Fibroblast of lung (primary cell): ENCODE measurements at regions not wholly inside any gene's neighbourhood (a gene's known extent, or its start where the extent isn't known, plus 50 kb on each side); places are given as distances from the start of the nearest gene placed in this dataset.
"Not testable (repeated sequence)": the region's sequence is repeated elsewhere in the genome, so short reads cannot be mapped to it uniquely, and the experiment has no call there.

Experiments
- DNase-seq, 2 donors: peaks; one replicate each; pipeline versions ENCODE4 v3.0.0 to v3.0.0-alpha.2; 2010; ENCODE audit warnings: low read depth in 2 of 2
- H2AFZ ChIP-seq: 2 replicates; pipeline ENCODE4 v1.5.1; 2012; ENCODE audit warnings: low read length, control low read depth, inconsistent platforms
- H3K27ac ChIP-seq: 2 replicates; pipeline ENCODE4 v1.5.1; 2011; ENCODE audit warnings: low read length, control low read depth; ENCODE audit not compliant: insufficient read depth
- H3K27me3 ChIP-seq: 2 replicates; pipeline ENCODE4 v1.5.1; 2011; ENCODE audit warnings: mild to moderate bottlenecking, low read length; ENCODE audit not compliant: control insufficient read depth, insufficient read depth
- H3K36me3 ChIP-seq: 2 replicates; pipeline ENCODE4 v1.5.1; 2011; ENCODE audit warnings: low read length; ENCODE audit not compliant: control insufficient read depth, insufficient read depth
- H3K4me1 ChIP-seq: 2 replicates; pipeline ENCODE4 v1.5.1; 2011; ENCODE audit warnings: low read length; ENCODE audit not compliant: control insufficient read depth, insufficient read depth; ENCODE audit errors: extremely low read depth
- H3K4me2 ChIP-seq: 2 replicates; pipeline ENCODE4 v1.5.1; 2011; ENCODE audit warnings: low read length, control low read depth; ENCODE audit not compliant: insufficient read depth; ENCODE audit errors: extremely low read depth
- H3K4me3 ChIP-seq, 4 experiments: fragments of 200-600 bp in 1 of 4; sonication (generic) in 1 of 4; replicated peaks in 1 of 4; 2 replicates each; pipeline ENCODE4 v1.5.1; 2011 to 2016; ENCODE audit warnings: low read length in 4 of 4, low read depth in 3 of 4, mild to moderate bottlenecking in 3 of 4, control low read depth in 2 of 4, inconsistent platforms in 1 of 4, mixed read lengths in 1 of 4; ENCODE audit not compliant: insufficient read depth in 1 of 4; ENCODE audit errors: control extremely low read depth in 1 of 4
- H3K79me2 ChIP-seq: 2 replicates; pipeline ENCODE4 v1.5.1; 2012; ENCODE audit warnings: mild to moderate bottlenecking, low read length, inconsistent platforms; ENCODE audit not compliant: control insufficient read depth, insufficient read depth
- H3K9ac ChIP-seq: 2 replicates; pipeline ENCODE4 v1.5.1; 2011; ENCODE audit warnings: mild to moderate bottlenecking, low read length, control low read depth; ENCODE audit not compliant: insufficient read depth
- H3K9me3 ChIP-seq: 2 replicates; pipeline ENCODE4 v1.5.1; 2012; ENCODE audit warnings: low read depth, low read length; ENCODE audit not compliant: control insufficient read depth, insufficient read depth
- H4K20me1 ChIP-seq: 2 replicates; pipeline ENCODE4 v1.5.1; 2011; ENCODE audit warnings: low read length; ENCODE audit not compliant: control insufficient read depth, insufficient read depth; ENCODE audit errors: extremely low read depth
- EZH2 ChIP-seq: IDR thresholded peaks from 2 replicates; pipeline ENCODE4 v1.5.1; 2012; ENCODE audit warnings: low read length, control low read depth, mild to moderate bottlenecking; ENCODE audit errors: missing control alignments
- TF ChIP-seq, protein P1 (sequence below), 2 donors: IDR thresholded peaks in 1 of 2; conservative IDR thresholded peaks in 1 of 2; 1 replicate in 1 of 2; 2 replicates in 1 of 2; pipeline ENCODE4 v1.5.1; 2011 to 2012; ENCODE audit warnings: low read length in 2 of 2, control low read depth in 1 of 2, inconsistent platforms in 1 of 2, low read depth in 1 of 2, mild to moderate bottlenecking in 1 of 2

DNA sequence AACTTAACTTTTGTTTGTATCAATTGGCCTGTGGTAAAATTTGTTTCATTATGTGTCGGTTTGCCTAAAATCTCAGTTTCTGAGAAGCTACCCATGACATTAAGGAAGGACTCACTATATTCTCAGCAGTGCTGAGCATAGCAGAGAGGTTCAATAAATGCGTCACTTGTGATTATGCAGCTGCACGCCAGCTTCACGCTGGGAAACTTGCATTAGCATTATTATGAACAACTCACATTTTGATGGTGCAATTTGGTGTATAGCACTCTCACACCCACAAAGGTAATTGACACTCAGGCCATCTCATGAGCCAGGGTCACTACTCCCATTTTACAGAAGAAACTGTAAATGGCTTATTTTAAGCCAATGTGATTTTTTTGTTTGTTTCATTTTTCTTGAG, 80.6 kb upstream of the SALL1 start:
- Histone ChIP-seq H3K36me3 (no peaks in the 10 kb centered on the region), H4K20me1 (no peaks in the 10 kb centered on the region), H3K9me3 (no peaks in the 10 kb centered on the region), H3K4me2 (no peak overlapping the region), H3K4me1 (no peaks in the 10 kb centered on the region), H2AFZ (no peak overlapping the region), H3K27ac (no peak overlapping the region), H3K79me2 (no peaks in the 10 kb centered on the region), H3K4me3 (no peak overlapping the region), H3K9ac (no peak overlapping the region), H3K27me3 (no peaks in the 10 kb centered on the region)
- DNase-seq, result peak in 1 of 2 donors; percentile 5
- TF ChIP-seq, protein P1, sequence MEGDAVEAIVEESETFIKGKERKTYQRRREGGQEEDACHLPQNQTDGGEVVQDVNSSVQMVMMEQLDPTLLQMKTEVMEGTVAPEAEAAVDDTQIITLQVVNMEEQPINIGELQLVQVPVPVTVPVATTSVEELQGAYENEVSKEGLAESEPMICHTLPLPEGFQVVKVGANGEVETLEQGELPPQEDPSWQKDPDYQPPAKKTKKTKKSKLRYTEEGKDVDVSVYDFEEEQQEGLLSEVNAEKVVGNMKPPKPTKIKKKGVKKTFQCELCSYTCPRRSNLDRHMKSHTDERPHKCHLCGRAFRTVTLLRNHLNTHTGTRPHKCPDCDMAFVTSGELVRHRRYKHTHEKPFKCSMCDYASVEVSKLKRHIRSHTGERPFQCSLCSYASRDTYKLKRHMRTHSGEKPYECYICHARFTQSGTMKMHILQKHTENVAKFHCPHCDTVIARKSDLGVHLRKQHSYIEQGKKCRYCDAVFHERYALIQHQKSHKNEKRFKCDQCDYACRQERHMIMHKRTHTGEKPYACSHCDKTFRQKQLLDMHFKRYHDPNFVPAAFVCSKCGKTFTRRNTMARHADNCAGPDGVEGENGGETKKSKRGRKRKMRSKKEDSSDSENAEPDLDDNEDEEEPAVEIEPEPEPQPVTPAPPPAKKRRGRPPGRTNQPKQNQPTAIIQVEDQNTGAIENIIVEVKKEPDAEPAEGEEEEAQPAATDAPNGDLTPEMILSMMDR (conservative IDR thresholded peaks at IDR 0.05 in 1 of 2, IDR thresholded peaks at IDR 0.05 in 1 of 2; ENCODE audit: low read depth in 1 of 2, low read length in 2 of 2), result no peak
- TF ChIP-seq EZH2, result no peak

DNA sequence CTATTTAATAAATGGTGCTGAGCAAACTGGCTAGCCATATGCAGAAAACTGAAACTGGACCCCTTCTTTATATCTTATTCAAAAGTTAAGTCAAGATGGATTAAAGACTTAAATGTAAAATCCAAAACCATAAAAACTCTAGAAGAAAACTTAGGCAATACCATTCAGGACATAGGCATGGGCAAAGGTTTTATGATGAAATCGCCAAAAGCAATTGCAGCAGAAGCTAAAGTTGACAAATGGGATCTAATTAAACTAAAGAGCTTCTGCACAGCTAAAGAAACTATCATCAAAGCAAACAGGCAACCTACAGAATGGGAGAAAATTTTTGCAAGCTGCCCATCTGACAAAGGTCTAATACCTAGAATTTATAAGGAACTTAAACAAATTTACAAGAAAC, 79.0 kb upstream of the SALL1 start:
- not testable (repeated sequence) for H2AFZ ChIP-seq, H3K27ac ChIP-seq, H3K9ac ChIP-seq, H3K4me3 ChIP-seq, H3K9me3 ChIP-seq, H3K4me1 ChIP-seq, DNase-seq, H3K79me2 ChIP-seq, H3K36me3 ChIP-seq, H4K20me1 ChIP-seq, H3K27me3 ChIP-seq, H3K4me2 ChIP-seq

DNA sequence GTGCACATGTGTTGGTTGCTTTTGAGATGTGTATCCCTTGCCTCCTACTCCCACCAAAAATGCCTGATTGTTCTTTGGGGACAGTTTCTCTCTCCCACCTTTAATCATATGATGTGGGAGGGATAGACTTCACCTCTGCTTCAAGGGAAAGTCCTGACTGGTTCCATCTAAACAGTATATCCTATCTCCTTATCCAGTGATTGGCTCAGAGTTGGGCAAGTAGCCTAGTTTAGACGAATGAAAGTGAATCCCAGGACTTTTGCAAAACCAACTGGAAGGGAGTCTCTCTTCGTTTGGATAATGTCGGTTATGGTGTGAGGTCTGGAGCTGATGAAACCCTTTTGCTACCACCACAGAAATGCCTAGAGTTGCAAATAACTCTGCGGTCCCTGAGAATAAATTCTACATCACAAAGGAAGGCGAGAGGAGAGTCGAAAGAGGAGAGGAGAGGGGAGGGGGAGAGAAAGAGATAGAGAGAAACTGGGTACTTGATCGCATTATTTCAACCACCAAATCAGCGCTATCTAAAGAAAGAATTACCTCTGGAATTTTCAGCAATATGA, 77.1 kb upstream of the SALL1 start:
- Histone ChIP-seq H3K27me3 (no peaks in the 10 kb centered on the region), H3K27ac (no peak overlapping the region), H2AFZ (no peak overlapping the region), H3K79me2 (no peaks in the 10 kb centered on the region), H3K4me3 (no peak overlapping the region), H3K9ac (no peak overlapping the region), H3K4me2 (no peak overlapping the region), H3K4me1 (no peaks in the 10 kb centered on the region), H4K20me1 (no peaks in the 10 kb centered on the region), H3K9me3 (no peaks in the 10 kb centered on the region), H3K36me3 (no peaks in the 10 kb centered on the region)
- no peak for TF ChIP-seq EZH2
- TF ChIP-seq, protein P1 (conservative IDR thresholded peaks at IDR 0.05 in 1 of 2, IDR thresholded peaks at IDR 0.05 in 1 of 2; ENCODE audit: low read depth in 1 of 2, low read length in 2 of 2), result no peak
- DNase-seq, result no peak
